Thyroid gland (tissue), 4 donors: ENCODE measurements at regions not wholly inside any gene's neighbourhood (a gene's known extent, or its start where the extent isn't known, plus 50 kb on each side); places are given as distances from the start of the nearest gene placed in this dataset.

Experiments
- DNase-seq, 2 donors: peaks; one replicate each; pipeline ENCODE4 v3.0.0-alpha.2; 2019
- H3K27ac ChIP-seq, 3 donors: fragments of 200-600 bp; sonication (generic); 1 replicate in 2 of 3; 2 replicates in 1 of 3; pipeline ENCODE4 v1.5.1; 2016 to 2019; ENCODE audit warnings: mild to moderate bottlenecking in 1 of 3, moderate library complexity in 1 of 3
- H3K27me3 ChIP-seq: fragments of 200-600 bp; sonication (generic); one replicate; pipeline ENCODE4 v1.5.1; 2019
- H3K36me3 ChIP-seq, 2 donors: fragments of 200-600 bp; sonication (generic); one replicate each; pipeline ENCODE4 v1.5.1; 2016 to 2019
- H3K4me1 ChIP-seq, 2 donors: fragments of 200-600 bp; sonication (generic); one replicate each; pipeline ENCODE4 v1.5.1; 2017 to 2019
- H3K4me3 ChIP-seq, 3 donors: fragments of 200-600 bp; sonication (generic); replicated peaks in 1 of 3; 1 replicate in 2 of 3; 2 replicates in 1 of 3; pipeline ENCODE4 v1.5.1; 2016; ENCODE audit warnings: mild to moderate bottlenecking in 1 of 3
- H3K9me3 ChIP-seq: fragments of 200-600 bp; sonication (generic); one replicate; pipeline ENCODE4 v1.5.1; 2017
- POLR2A ChIP-seq, 2 donors: fragments of 450-650 bp; IDR thresholded peaks; one replicate each; pipeline ENCODE4 v1.6.1; 2017; ENCODE audit warnings: antibody characterized with exemption in 2 of 2, mild to moderate bottlenecking in 2 of 2, moderate library complexity in 1 of 2
- WGBS, 2 donors: methylation state at CpG; one replicate each; pipeline ENCODE4 v1.1.5; 2017; 5-methylcytosine and 5-hydroxymethylcytosine counted together
- intact Hi-C: fragments of 100-400 bp; cut with DNase I; formaldehyde crosslinking; loops from one replicate; pipeline ENCODE4 v1.15.1; 2023
- TF ChIP-seq, protein P1 (sequence below), 6 experiments: fragments of 200-600 bp in 3 of 6; fragments of 450-650 bp in 3 of 6; sonication (generic) in 3 of 6; IDR thresholded peaks; one replicate each; pipeline ENCODE4 v1.5.1; 2016 to 2019; ENCODE audit warnings: antibody characterized with exemption in 6 of 6, mild to moderate bottlenecking in 2 of 6, inconsistent platforms in 1 of 6, moderate library complexity in 1 of 6

DNA sequence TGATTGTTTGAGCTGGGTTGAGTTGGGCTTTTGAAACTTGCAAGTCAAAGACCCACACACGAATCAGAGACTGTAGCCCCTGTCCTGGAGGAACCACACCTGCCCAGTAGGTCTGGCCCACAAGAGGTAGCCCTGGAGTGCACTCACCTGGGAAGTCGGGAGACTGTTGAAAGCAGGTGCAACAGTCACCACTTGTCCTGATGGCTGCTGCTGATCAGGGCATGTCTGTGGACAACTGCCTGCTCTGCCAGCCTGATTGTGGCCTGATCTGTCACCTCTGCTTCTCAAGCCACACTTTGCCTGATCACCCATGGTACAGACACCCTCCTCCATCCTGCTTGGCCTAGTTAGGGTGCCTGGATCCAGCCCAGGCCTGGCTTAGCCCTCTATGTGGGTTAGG is 105.0 kb upstream of the HAAO start:
- WGBS, 2 donors: 91 to 100% methylated on average over 1 to 2 of the region's 2 CpGs
- Histone ChIP-seq H3K4me3 (no peak overlapping the region), H3K27me3 (no peaks in the 10 kb centered on the region), H3K4me1 (peaks cover 14 to 15% of the 10 kb centered on the region in 2 donors), H3K36me3 (no peaks in the 10 kb centered on the region), H3K9me3 (no peaks in the 10 kb centered on the region), H3K27ac (no peak overlapping the region)
- DNase-seq: no peak
- TF ChIP-seq, protein P1, sequence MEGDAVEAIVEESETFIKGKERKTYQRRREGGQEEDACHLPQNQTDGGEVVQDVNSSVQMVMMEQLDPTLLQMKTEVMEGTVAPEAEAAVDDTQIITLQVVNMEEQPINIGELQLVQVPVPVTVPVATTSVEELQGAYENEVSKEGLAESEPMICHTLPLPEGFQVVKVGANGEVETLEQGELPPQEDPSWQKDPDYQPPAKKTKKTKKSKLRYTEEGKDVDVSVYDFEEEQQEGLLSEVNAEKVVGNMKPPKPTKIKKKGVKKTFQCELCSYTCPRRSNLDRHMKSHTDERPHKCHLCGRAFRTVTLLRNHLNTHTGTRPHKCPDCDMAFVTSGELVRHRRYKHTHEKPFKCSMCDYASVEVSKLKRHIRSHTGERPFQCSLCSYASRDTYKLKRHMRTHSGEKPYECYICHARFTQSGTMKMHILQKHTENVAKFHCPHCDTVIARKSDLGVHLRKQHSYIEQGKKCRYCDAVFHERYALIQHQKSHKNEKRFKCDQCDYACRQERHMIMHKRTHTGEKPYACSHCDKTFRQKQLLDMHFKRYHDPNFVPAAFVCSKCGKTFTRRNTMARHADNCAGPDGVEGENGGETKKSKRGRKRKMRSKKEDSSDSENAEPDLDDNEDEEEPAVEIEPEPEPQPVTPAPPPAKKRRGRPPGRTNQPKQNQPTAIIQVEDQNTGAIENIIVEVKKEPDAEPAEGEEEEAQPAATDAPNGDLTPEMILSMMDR (IDR thresholded peaks at IDR 0.05): no peak
- TF ChIP-seq POLR2A (IDR thresholded peaks at IDR 0.05): no peak
- intact Hi-C loops: no loop called here

DNA sequence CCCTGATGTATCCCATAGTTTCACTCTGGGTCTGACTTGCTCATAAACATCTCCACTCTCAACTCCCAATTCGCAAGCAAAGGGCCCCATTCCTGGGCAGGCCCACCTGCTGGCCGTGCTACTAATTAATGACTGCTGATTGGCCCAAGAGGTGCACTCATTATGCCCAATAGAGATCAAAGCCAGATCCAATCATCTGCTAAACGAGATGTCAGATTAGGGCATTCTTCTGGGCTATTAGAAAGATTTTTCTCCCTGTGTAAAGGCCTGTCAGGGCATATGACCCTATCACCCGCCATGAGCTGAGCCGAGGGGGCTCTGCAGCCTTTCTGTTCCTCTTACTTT is 103.4 kb upstream of the HAAO start:
- WGBS, 2 donors: 76 to 86% methylated on average over 5 of the region's 5 CpGs
- no peaks in the 10 kb centered on the region for H3K27me3 ChIP-seq
- H3K4me1 ChIP-seq: peaks cover 5% of the 10 kb centered on the region in 2 donors
- TF ChIP-seq, protein P1 (IDR thresholded peaks at IDR 0.05): no peak
- no peak for TF ChIP-seq POLR2A (IDR thresholded peaks at IDR 0.05)
- intact Hi-C loops: no loop called here
- no peak for DNase-seq
- H3K9me3 ChIP-seq: no peaks in the 10 kb centered on the region
- no peak overlapping the region for H3K27ac ChIP-seq
- no peak overlapping the region for H3K4me3 ChIP-seq
- no peaks in the 10 kb centered on the region for H3K36me3 ChIP-seq

DNA sequence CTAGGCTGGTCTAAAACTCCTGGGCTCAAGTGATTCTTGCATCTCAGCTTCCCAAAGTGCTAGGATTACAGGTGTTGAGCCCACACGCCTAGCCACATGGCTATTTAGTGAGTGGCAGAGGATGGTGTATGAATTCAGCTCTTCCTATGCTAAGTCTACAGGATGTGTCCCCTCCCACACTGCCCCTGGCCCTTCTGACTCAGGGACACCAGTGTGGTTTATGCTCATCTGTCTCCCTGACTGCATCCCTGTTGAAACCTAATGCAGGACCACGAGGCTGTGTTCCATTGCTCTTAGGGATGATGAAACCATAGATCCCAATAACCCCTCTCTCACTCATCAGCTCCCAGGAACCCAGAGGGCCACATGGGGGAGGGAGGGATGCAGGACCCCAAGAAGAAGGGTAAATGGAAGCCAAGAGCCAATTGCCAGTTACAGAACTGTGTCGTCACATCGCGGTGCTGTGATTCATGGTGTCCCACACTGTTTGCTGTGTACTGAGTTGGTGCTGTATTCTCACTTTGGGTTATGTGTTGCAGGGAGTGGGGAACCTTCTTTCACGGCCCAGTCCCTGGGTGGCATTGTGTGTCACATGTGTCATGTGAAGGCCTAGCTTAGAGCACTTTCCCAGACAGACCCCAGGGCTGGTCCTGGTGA is 102.9 kb upstream of the HAAO start:
- TF ChIP-seq, protein P1 (IDR thresholded peaks at IDR 0.05): no peak
- no peak for TF ChIP-seq POLR2A (IDR thresholded peaks at IDR 0.05)
- Histone ChIP-seq H3K4me1 (peaks cover 0 to under 1% of the 10 kb centered on the region in 2 donors), H3K27me3 (no peaks in the 10 kb centered on the region), H3K9me3 (no peaks in the 10 kb centered on the region), H3K27ac (no peak overlapping the region), H3K36me3 (no peaks in the 10 kb centered on the region), H3K4me3 (no peak overlapping the region)
- WGBS, 2 donors: 78 to 97% methylated on average over 2 to 6 of the region's 6 CpGs
- intact Hi-C loops: no loop called here
- DNase-seq: no peak

DNA sequence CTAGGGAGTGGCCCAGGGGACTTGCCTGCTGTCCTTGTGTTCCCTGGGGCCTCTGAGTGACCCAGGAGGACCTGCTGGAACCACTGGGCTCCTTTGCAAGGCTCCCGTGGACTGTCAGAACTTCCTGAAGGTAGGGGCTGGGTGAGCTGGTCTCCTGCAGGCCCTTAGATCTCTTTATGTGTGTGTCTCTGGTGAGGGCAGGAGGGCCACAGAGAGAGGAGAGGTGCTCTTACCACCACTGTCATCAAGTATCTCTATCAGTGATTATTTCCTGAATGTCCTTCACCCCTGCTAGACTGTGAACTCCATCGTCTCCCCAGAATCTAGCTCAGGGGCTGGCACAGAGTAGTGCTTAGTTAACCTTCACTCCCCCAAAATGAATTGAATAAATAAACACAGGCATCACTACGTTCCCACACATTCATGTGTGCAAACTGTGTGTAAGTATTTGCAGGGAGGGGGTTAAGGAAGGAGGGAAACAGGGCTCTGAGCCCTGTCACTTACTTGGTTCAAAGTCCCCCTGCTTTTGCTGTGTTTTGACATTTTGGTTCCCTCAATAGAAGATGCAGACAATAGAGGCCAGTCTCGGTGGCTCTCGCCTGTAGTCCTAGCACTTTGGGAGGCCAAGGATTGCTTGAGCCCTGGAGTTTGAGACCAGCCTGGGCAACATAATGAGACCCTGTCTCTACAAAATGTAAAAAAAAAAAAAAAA is 100.8 kb upstream of the HAAO start:
- Histone ChIP-seq H3K36me3 (no peaks in the 10 kb centered on the region), H3K27ac (no peak overlapping the region), H3K9me3 (no peaks in the 10 kb centered on the region), H3K4me3 (no peak overlapping the region), H3K4me1 (no peaks in the 10 kb centered on the region), H3K27me3 (no peaks in the 10 kb centered on the region)
- 94 to 96% methylated on average over 5 of the region's 5 CpGs for WGBS, 2 donors
- TF ChIP-seq, protein P1 (IDR thresholded peaks at IDR 0.05): no peak
- no peak for TF ChIP-seq POLR2A (IDR thresholded peaks at IDR 0.05)
- no peak for DNase-seq
- intact Hi-C loops: no loop called here

DNA sequence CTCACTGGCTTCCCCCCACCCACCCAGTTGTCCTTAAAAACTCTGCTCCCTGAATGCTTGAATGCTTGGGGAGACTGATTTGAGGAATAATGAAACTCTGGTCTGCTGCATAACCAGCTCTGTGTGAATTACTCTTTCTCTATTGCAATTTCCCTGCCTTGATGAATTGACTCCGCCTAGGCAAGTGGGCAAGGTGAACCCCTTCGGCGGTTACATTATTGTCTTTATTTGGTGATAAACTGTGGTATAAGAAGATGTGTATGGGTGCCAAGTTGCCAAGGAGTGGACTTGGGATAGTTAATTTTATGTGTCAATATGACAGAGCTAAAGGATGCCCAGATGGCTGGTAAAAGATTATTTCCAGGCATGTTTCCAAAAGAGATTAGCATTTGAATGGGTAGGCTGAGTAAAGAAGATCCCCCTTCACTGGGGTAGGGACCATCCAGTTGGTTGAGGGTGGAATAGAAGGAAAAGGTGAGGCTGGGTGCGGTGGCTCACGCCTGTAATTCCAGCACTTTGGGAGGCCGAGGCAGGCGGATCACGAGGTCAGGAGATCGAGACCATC is 98.5 kb upstream of the HAAO start:
- Histone ChIP-seq H3K4me1 (no peaks in the 10 kb centered on the region), H3K27me3 (no peaks in the 10 kb centered on the region), H3K36me3 (no peaks in the 10 kb centered on the region), H3K9me3 (no peaks in the 10 kb centered on the region), H3K4me3 (no peak overlapping the region), H3K27ac (no peak overlapping the region)
- DNase-seq: no peak
- WGBS, 2 donors: 93 to 98% methylated on average over 9 of the region's 9 CpGs
- no peak for TF ChIP-seq POLR2A (IDR thresholded peaks at IDR 0.05)
- TF ChIP-seq, protein P1 (IDR thresholded peaks at IDR 0.05): no peak
- intact Hi-C loops: no loop called here
